Activated CD4-positive, alpha-beta T cell treated with anti-CD3 and anti-CD28 coated beads for 36 hours (primary cell): ENCODE measurements at regions not wholly inside any gene's neighbourhood (a gene's known extent, or its start where the extent isn't known, plus 50 kb on each side); places are given as distances from the start of the nearest gene placed in this dataset.

Experiments used
- ATAC-seq: fragments of 200-7000 bp; cut with Tn5 transposase; one replicate; pipeline ENCODE4 v1.10.0; 2021; ENCODE audit warnings: mild to moderate bottlenecking, moderate library complexity
- CTCF ChIA-PET: fragments of 350-600 bp; sonication (Branson Sonifier 250); formaldehyde crosslinking; loops from one replicate; lab custom pipeline; 2021; ENCODE audit warnings: antibody characterized with exemption; lab: Charles Lee
- POLR2A ChIA-PET: fragments of 350-600 bp; sonication (Branson Sonifier 250); formaldehyde crosslinking; loops from one replicate; lab custom pipeline; 2021; ENCODE audit warnings: antibody characterized with exemption, inconsistent platforms; lab: Charles Lee
- DNase-seq: peaks from one replicate; pipeline ENCODE4 v3.0.0-alpha.2; 2020
- H3K27ac Mint-ChIP-seq: one replicate; pipeline ENCODE4 v1.8.0; 2021; ENCODE audit warnings: mixed read lengths
- H3K27me3 Mint-ChIP-seq: one replicate; pipeline ENCODE4 v1.8.0; 2021; ENCODE audit warnings: mixed read lengths
- H3K36me3 Mint-ChIP-seq: one replicate; pipeline ENCODE4 v1.8.0; 2021; ENCODE audit warnings: low read depth, mixed read lengths
- H3K4me1 Mint-ChIP-seq: one replicate; pipeline ENCODE4 v1.8.0; 2021; ENCODE audit warnings: mixed read lengths
- H3K4me3 Mint-ChIP-seq: one replicate; pipeline ENCODE4 v1.8.0; 2021; ENCODE audit warnings: mild to moderate bottlenecking, moderate library complexity, mixed read lengths
- H3K9me3 Mint-ChIP-seq: one replicate; pipeline ENCODE4 v1.8.0; 2021; ENCODE audit warnings: low read depth, mixed read lengths
- intact Hi-C, 2 experiments: fragments of 100-400 bp; cut with DNase I in 1 of 2; cut with micrococcal nuclease in 1 of 2; formaldehyde crosslinking; loops; one replicate each; pipeline versions ENCODE4 v1.14.2 to v1.15.1; 2022 to 2024; cut with DNase I, micrococcal nuclease

DNA sequence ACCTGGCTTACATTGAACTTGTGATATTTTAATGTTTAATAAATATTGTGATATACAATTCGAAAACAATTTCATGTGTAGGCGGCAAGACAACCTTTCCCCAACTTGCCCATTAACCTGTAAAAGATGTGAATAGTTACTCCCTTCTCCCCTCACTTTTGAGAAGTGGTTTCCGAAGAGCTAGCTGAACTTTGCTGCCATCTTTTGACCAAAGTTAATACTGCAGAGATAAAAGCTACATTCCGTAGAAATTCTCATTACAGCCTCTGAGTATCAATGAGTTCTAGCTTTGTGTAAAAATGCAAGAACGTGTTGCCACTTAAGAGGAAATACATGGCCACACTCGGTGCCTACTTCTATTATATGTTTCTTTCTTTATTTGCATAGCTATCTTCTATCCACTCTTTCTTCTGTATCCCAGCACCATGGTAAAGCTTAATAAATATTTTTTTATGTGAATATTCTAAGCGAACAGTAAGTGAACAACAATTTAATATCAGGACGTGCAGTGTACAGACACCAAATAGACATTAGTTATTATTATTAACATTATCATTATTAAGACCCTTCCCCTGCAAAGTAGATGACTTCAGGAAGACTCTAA, 105.1 kb upstream of the TMEM260 start:
- Mint-ChIP-seq H3K4me1 (no peaks in the 10 kb centered on the region), H3K27ac (no peak overlapping the region), H3K27me3 (no peaks in the 10 kb centered on the region), H3K4me3 (no peak overlapping the region), H3K9me3 (no peaks in the 10 kb centered on the region), H3K36me3 (no peaks in the 10 kb centered on the region)
- POLR2A ChIA-PET: no interaction called here
- DNase-seq (no peak), ATAC-seq (no peak)
- CTCF ChIA-PET: interaction anchor here (0.6 to 4.7 kb wide), 35 partner anchors 10 to 1262 kb away, joined by 3 to 46 read pairs (median 3); partner anchors contain the start of gene TBPL2
- intact Hi-C loops: loop anchor here (1.0 to 10.0 kb wide), 7 partner anchors 610 to 1260 kb away; partner anchors contain the start of gene TBPL2 (in 1 of the 2)

DNA sequence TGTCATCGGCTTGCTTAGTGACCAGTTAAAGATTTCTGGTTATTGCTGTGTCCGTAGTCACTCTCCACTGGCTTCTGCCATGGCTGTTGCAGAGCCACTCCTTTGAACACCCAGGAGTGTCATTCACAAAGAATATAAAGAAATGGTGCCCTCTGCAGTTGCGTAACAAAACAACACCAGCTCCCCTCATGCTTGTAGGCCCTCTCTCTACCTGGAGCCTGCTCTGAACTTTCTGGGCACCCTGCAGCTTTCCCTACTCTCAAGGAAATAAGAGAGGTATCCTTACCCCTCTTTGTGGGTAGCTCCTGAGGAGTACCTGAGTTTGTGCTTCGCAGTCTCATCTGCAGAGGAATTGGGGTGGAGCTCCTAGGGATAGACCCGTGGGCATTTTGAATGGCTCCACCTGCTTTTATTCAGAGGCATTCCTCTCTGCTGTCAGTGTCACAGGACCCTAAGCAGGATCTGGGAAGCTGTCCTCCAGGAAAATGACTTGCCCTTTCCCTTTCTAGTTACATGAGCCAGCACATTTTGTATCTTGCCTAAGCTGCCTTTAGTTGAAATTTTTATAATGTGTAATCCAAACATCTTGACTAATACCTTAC, 97.2 kb upstream of the TMEM260 start:
- no peak for ATAC-seq
- no peaks in the 10 kb centered on the region for H3K9me3 Mint-ChIP-seq
- CTCF ChIA-PET: interaction anchor here (0.6 to 1.4 kb wide), 4 partner anchors 8 to 1021 kb away, joined by 3 to 4 read pairs (median 3); no protein-coding TSS in a partner anchor
- H3K4me3 Mint-ChIP-seq: no peak overlapping the region
- POLR2A ChIA-PET: no interaction called here
- no peaks in the 10 kb centered on the region for H3K4me1 Mint-ChIP-seq
- peaks cover 10% of the 10 kb centered on the region for H3K27me3 Mint-ChIP-seq
- H3K27ac Mint-ChIP-seq: no peak overlapping the region
- intact Hi-C loops: no loop called here
- no peaks in the 10 kb centered on the region for H3K36me3 Mint-ChIP-seq
- peak; percentile 18 for DNase-seq

DNA sequence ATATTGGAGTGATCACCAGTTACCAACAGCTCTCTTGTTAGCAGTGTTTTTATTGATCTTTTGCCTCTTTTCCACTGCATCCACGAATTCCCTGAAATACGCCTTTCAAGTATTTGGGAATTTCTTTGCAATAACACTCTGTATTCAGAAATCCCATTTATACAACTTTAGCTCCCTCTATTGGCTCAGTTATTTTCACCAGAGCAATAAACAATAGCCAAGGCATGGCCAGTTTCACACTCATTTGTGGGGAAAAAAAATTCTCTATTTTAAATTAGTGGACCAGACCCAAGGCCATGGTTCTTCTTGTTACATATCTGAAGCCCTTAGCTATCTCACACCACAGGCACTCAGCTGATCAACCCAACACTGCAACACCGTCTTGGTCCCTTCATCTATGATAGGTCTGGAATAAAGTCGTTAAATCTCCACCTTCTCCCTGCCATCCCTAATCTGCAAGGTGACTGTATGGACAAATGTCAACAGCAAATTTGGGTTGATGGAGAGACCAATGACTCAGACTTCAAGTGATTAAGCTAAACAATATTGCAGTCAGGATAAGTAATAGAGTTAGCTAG, 92.4 kb upstream of the TMEM260 start:
- DNase-seq (no peak), ATAC-seq (no peak)
- intact Hi-C loops: no loop called here
- Mint-ChIP-seq H3K4me1 (peaks cover 7% of the 10 kb centered on the region), H3K4me3 (no peak overlapping the region), H3K9me3 (no peaks in the 10 kb centered on the region), H3K36me3 (no peaks in the 10 kb centered on the region), H3K27me3 (peaks cover 6% of the 10 kb centered on the region), H3K27ac (no peak overlapping the region)
- ChIA-PET POLR2A (no interaction called here), CTCF (interaction anchor here (0.5 to 1.4 kb wide), 6 partner anchors 11 to 1041 kb away, joined by 3 to 4 read pairs (median 3); no protein-coding TSS in a partner anchor)

DNA sequence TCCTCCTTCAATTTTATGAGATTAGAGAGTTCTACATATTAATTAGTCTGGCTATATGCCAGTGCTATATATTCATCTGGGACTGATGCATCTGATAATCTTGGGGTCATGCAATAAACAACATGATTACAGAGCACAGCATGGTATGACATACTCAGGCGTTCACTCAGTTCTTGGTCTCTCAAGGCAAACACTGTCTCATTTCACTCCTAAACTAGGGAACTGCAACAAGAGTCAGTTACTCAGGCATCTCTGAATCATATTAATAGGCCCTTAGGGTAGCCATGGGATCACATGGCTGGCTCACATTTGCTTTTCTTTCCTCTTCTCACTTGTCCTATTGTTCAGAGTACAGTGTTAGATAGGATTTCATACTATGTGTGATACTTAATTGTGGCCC, 91.8 kb upstream of the TMEM260 start:
- Mint-ChIP-seq H3K4me3 (no peak overlapping the region), H3K9me3 (no peaks in the 10 kb centered on the region), H3K36me3 (no peaks in the 10 kb centered on the region), H3K27me3 (peaks cover 3% of the 10 kb centered on the region), H3K4me1 (peaks cover 7% of the 10 kb centered on the region), H3K27ac (no peak overlapping the region)
- no peak for ATAC-seq
- DNase-seq: no peak
- POLR2A ChIA-PET: no interaction called here
- CTCF ChIA-PET: interaction anchor here (0.6 to 1.4 kb wide), 2 partner anchors 12 to 708 kb away, joined by 3 read pairs; no protein-coding TSS in a partner anchor
- intact Hi-C loops: no loop called here

DNA sequence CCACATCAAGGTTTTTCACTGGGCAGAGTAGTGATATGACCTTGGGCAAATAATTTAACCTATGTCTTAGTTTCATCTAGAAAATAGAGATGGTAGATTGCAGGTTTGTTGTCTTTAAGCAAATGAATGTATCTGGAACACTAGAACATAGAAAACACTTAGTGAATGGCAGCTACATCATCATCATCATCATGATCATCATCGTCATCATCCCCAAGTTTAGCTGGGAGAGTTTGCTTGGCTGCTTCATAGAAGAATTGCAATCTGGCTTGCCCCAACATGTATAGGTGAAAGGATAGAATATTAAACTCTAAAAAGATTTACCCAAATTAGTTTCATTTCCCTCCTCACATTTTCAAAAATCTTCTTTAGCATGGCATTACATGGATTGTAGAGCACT, 91.3 kb upstream of the TMEM260 start:
- no peak overlapping the region for H3K4me3 Mint-ChIP-seq
- no peak for DNase-seq
- CTCF ChIA-PET: interaction anchor here (1.1 to 3.1 kb wide), 3 partner anchors 14 to 806 kb away, joined by 3 to 12 read pairs (median 5); no protein-coding TSS in a partner anchor

DNA sequence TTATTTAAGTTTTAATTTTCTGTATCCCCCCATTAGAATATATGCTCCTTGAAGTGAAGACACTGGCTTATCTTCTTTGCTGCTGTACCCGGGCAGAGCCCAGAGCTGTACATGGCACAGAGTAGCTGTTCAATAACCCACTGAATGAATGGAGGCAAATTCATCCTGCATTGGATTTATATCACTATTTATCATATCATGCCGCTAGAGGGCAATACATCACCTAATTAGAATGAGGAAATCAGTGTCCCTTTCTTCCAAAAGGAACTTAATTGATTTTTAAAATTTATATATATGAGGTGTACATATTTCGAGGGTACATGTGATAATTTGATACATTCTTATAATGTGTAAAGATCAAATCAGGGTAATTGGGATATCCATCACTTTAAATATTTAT, 89.2 kb upstream of the TMEM260 start:
- no peak for ATAC-seq
- Mint-ChIP-seq H3K27me3 (peaks cover 2% of the 10 kb centered on the region), H3K4me1 (peaks cover 7% of the 10 kb centered on the region), H3K36me3 (no peaks in the 10 kb centered on the region), H3K9me3 (no peaks in the 10 kb centered on the region), H3K4me3 (no peak overlapping the region), H3K27ac (no peak overlapping the region)
- ChIA-PET POLR2A (no interaction called here), CTCF (interaction anchor here (0.6 to 4.1 kb wide), 36 partner anchors 8 to 1041 kb away, joined by 3 to 29 read pairs (median 4); no protein-coding TSS in a partner anchor)
- no peak for DNase-seq
- intact Hi-C loops: loop anchor here (2.0 to 5.0 kb wide), 7 partner anchors 172 to 826 kb away; no protein-coding TSS in a partner anchor

More for the DNA sequence above, 91.3 kb upstream of the TMEM260 start:
- Mint-ChIP-seq H3K27ac (no peak overlapping the region), H3K27me3 (peaks cover 2% of the 10 kb centered on the region), H3K9me3 (no peaks in the 10 kb centered on the region), H3K4me1 (peaks cover 7% of the 10 kb centered on the region), H3K36me3 (no peaks in the 10 kb centered on the region)
- no peak for ATAC-seq
- POLR2A ChIA-PET: interaction anchor here (0.6 kb wide), 1 partner anchor 1034 kb away, joined by 3 read pairs; no protein-coding TSS in a partner anchor
- intact Hi-C loops: no loop called here

DNA sequence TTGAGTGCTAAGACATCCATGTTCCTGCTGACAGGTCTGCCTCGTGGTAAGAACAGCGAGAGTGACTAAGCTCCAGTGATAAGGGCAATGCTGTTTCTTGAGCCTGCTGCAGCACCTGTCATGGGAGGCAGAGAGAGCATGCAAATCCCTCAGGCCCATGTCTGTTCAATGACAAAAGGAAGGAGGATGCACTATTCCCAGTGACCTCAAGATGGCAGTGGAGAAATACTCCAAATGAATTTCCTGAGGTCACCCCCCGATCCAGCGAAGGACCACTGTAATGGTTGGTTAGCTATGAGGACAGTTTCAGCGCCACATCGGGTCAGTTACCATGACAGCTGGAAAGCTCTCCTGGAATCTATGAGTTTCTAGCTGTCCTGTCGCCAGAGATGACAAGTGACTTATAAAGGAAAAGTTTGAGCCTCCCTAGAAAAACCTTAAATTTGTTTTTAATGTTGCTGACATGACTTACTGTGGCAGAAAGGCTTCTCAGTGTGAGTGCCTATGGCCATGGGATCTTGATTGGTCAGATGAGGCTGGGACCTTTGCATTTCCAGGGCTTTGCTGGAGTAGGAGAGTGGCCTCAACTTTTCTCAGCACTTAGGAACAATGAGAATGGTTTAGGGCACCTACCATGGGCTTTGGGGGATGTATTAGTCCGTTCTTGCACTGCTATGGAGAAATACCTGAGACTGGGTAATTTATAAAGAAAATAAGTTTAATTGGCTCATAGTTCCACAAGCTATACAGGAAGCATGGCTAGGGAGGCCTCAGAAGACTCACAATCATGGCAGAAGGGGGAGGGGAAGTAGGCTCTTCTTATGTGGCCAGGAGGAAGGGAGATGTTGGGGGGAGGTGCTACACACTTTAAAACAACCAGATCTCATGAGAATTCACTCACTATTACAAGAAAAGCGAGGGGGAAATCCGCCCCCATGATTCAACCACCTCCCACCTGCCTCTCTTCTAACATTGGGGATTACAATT, 88.0 kb upstream of the TMEM260 start:
- ATAC-seq (peak; percentile 95), DNase-seq (peak; percentile 53)
- ChIA-PET CTCF (interaction anchor here (0.6 to 4.1 kb wide), 34 partner anchors 9 to 831 kb away, joined by 3 to 29 read pairs (median 4); partner anchors contain the start of gene TMEM260), POLR2A (no interaction called here)
- Mint-ChIP-seq H3K4me1 (peaks cover 7% of the 10 kb centered on the region), H3K27ac (no peak overlapping the region), H3K9me3 (no peaks in the 10 kb centered on the region), H3K4me3 (no peak overlapping the region), H3K36me3 (no peaks in the 10 kb centered on the region), H3K27me3 (peaks cover 2% of the 10 kb centered on the region)
- intact Hi-C loops: loop anchor here (1.0 to 5.0 kb wide), 9 partner anchors 171 to 1581 kb away; no protein-coding TSS in a partner anchor

DNA sequence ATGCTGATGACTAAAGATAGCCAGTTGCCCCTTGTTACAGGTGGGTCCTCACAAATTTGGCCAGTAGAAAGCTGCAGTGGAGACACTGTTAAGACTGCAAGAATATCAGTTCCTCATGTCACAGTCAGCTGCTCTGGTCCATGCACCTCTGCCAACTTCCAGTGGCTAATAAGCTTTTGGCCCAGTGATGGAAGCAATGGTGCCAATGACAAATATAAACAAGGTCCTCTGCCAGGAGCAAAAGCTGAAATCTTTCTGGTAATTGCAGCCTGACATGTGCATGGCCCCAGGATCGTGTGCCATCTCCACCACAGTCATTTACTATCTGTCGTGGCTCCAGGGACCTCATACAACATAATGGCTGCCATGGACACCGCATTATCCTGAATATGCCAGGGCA, 85.4 kb upstream of the TMEM260 start:
- intact Hi-C loops: loop anchor here (5.0 kb wide), 5 partner anchors 168 to 708 kb away; no protein-coding TSS in a partner anchor
- DNase-seq (no peak), ATAC-seq (no peak)
- Mint-ChIP-seq H3K4me1 (peaks cover 7% of the 10 kb centered on the region), H3K4me3 (no peak overlapping the region), H3K27me3 (no peaks in the 10 kb centered on the region), H3K36me3 (no peaks in the 10 kb centered on the region), H3K27ac (no peak overlapping the region), H3K9me3 (no peaks in the 10 kb centered on the region)
- POLR2A ChIA-PET: no interaction called here
- CTCF ChIA-PET: interaction anchor here (0.6 to 1.7 kb wide), 3 partner anchors 10 to 1443 kb away, joined by 3 to 5 read pairs (median 4); no protein-coding TSS in a partner anchor

DNA sequence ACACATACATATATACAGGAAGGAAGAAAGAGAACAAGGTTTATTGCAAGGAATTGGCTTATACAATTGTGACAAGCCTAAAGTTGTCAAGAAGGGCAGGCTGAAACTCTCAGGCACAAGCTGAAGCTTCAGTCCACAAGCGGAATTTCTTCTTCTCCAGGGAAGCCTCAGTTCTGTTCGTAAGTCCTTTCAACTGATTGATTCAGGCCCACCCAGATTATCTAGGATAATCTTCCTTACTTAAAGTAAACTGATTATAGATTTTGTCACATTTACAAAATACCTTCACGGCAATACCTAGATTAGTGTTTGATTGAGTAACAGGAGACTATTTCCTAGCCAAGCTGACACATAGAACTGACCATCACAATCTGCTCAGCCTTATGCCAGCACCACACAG, 81.5 kb upstream of the TMEM260 start:
- Mint-ChIP-seq H3K27me3 (no peaks in the 10 kb centered on the region), H3K4me3 (no peak overlapping the region), H3K36me3 (no peaks in the 10 kb centered on the region), H3K27ac (no peak overlapping the region), H3K9me3 (no peaks in the 10 kb centered on the region), H3K4me1 (peaks cover 3% of the 10 kb centered on the region)
- ChIA-PET CTCF (no interaction called here), POLR2A (no interaction called here)
- intact Hi-C loops: no loop called here
- ATAC-seq (no peak), DNase-seq (no peak)

DNA sequence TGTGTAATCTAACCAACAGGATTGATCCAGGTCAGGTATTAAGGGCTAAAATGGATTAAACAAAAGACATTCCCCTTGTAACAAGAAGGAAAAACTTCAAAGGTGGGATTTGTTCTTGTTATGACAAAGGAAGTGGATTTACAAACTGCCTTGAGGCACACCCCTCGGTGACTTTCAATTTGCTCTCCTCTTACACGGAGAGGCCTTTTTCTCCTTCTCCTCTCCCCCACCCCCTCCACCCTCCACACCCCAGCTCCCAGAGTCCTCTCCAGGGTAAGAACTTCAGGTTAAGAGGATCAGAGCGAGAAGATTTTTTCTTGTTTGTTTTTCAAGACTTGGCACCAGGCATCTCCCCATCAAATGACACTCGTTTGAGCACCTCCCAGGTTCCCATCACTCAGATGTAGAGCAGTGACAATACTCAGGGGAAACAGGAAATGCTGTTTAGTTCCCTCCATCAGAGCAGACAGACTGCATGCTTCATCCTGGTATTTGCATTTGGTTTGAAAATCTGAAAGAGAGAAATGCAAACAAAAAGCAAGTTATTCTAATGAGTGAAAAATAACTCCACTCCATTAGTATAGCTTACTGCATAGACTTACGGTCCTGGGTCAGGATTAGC, 77.6 kb upstream of the TMEM260 start:
- intact Hi-C loops: no loop called here
- no peak overlapping the region for H3K27ac Mint-ChIP-seq
- no peak overlapping the region for H3K4me3 Mint-ChIP-seq
- DNase-seq (no peak), ATAC-seq (no peak)
- no peaks in the 10 kb centered on the region for H3K9me3 Mint-ChIP-seq
- H3K36me3 Mint-ChIP-seq: no peaks in the 10 kb centered on the region
- ChIA-PET POLR2A (interaction anchor here (0.7 kb wide), 1 partner anchor 26 kb away, joined by 7 read pairs; no protein-coding TSS in a partner anchor), CTCF (interaction anchor here (0.8 kb wide), 1 partner anchor 10 kb away, joined by 3 read pairs; no protein-coding TSS in a partner anchor)
- H3K27me3 Mint-ChIP-seq: peaks cover 10% of the 10 kb centered on the region
- peaks cover 3% of the 10 kb centered on the region for H3K4me1 Mint-ChIP-seq
